Activated CD4-positive, alpha-beta T cell treated with anti-CD3 and anti-CD28 coated beads, Interleukin-2, amount 50 U/mL, for 48 hours (primary cell): ENCODE measurements at regions not wholly inside any gene's neighbourhood (a gene's known extent, or its start where the extent isn't known, plus 50 kb on each side); places are given as distances from the start of the nearest gene placed in this dataset.
"Not testable (repeated sequence)": the region's sequence is repeated elsewhere in the genome, so short reads cannot be mapped to it uniquely, and the experiment has no call there.

ENCODE experiments used
- DNase-seq, 2 experiments: peaks; one replicate each; pipeline ENCODE4 v3.0.0-alpha.2; 2020

DNA sequence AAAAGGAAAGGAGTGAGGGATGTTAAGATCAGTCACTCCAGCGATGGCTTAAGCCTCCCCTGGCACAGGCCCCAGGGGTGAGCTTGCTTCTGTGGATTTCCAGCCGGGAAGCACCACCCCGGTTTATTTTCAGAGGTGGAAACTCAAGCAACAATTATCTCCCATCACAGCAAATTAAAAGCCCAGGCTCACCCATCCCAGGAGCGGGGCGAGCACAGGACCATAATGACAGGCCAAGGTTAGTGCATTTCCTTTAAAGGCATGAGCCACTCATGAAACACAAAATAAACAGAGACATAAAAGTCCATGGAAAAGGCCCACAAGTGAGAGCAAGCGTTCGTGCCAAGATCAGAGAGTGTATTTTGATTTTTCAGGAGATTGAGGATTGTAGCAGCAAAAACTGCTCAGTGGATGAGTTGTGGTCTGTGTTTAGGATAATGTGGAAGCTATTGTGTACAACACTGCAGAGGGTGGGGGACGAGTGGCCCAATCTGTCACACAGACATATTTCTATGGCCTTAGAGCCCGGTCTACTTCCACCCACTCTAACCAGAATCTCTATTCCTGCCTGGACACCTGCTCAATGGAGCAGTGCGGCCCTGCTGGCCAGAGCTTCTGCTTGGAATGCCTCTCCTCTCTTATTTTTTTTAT lies 111.4 kb upstream of the CDC42EP3 start:
- DNase-seq: no peak

DNA sequence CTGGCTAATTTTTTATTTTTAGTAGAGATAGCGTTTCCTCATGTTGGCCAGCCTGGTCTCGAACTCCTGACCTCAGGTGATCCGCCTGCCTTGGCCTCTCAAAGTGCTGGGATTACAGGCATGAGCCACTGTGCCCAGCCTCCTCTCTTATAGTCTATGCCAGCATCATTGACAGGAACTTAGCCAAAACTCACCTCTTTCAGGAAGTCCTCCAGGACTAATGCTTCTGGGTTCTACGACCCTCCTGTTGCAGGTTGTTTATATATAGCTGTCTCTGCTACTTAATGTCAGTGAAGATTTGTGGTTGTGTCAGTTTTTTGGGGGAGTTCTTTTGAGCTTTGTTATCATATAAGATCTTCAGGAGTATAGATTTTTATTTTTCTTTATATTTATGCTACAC lies 112.1 kb upstream of the CDC42EP3 start:
- DNase-seq: no peak

DNA sequence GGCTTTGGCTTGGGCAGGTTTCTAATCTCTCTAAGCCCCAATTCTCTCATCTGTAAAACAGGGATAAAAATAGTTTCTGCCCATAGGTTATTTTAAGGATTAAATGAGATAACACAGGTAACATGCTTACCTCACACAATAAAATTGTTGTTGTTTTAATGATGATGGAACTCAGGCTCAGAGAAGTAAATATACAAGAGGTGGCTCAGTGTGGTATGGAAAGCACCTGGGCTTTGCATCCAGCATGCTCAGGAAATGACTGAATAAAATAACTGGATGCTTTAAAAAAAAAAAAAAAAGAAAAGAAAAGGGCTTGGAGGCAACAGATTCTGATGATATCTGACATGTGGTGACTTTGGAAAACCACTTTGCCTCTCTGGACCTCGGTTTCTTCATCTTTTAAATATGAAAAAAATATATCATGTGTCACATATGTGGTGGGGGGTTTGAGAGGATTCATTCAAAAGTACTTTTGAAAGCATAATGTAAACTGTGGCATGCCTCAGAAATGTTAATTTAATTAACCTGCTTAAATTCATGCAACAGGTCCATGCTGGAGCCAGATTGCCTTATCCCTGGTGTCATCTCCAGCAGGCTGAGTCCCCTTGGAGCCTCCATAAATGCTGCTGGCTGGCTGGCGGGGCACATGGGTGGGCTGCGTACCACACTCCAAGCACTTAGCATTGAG lies 112.8 kb upstream of the CDC42EP3 start:
- DNase-seq: no peak

DNA sequence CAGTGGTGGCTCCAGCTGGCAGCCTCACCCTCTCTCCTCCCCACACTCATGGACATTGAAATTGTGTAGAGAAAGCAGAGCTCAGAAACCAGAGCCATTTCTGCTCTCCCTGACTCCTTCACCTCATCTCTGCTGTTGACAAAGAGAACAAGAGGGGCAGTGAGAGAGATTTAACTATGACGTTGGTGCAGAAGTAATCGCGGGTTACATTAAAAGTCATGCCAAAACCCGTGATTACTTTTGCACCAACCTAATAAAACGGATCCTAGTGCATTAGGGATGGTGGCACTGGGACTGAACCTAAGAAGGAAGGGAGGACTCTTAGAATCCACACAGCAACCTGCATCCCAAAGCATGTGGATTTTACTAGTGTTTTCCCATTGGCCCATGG lies 113.3 kb upstream of the CDC42EP3 start:
- no peak for DNase-seq

DNA sequence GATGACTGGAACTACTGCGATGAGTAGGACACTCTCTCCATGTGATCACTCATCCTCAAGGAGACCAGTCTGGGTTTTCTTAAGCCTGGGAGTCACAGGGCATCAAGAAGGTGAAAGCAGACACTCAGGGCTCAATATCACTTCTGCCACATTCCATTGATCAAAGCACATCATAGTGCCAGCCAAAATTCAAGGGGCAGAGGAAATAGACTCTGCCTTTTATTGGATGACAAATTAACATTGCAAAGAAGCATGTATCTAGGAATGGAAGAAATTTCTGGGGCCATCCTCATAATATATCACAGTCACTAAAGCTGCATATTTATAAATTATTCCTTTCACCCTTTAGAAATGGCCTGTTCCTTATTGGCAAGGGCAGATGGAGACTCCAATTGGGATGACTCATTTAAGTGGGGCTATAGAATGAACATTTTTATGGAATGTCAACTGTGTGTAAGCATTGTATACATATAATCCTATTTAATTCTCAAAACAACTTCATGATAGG lies 114.8 kb upstream of the CDC42EP3 start:
- no peak for DNase-seq

DNA sequence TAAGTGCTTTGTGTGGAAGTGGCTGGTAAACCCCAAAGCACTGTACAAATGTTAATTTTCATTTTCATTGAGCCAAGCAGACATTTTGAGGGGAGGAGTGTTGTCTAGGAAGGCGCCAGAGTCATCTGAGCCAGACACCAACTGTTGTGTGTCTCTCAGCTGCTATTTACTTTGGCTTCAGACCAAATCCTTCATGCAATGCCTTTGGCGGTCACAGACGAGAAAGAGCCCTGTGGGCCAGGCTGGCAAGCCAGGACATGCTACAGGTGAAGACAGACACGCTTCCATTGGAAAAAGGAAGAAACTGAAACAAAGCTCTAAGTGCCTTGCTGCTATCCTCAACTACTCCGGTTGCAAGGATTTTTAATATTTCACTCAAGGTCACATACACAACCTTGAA lies 115.4 kb upstream of the CDC42EP3 start:
- DNase-seq: no peak

DNA sequence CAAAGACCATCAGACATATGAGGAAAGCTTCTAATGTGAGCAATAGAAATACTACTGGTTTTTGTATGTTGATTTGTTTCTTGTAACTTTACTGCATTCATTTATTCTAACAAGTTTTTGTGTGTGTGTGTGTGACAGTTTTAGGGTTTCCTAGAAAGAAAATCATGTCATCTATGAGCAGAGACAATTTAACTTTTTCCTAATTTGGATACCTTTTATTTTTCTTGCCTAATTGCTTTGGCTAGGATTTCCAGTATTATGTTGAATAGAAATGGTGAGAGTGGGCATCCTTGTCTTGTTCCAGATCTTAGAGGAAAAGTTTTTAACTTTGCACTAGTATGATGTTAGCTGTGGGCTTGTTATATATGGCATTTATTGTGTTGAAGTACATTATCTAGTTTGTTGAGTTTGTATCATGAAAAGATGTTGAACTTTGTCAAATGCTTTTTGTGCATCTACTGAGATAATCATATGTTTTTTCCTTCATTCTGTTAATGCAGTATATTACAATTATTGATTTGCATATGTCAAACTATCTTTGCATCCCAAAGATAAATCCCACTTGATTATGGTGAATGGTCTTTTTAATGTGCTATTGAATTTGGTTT lies 117.3 kb upstream of the CDC42EP3 start:
- no peak for DNase-seq

DNA sequence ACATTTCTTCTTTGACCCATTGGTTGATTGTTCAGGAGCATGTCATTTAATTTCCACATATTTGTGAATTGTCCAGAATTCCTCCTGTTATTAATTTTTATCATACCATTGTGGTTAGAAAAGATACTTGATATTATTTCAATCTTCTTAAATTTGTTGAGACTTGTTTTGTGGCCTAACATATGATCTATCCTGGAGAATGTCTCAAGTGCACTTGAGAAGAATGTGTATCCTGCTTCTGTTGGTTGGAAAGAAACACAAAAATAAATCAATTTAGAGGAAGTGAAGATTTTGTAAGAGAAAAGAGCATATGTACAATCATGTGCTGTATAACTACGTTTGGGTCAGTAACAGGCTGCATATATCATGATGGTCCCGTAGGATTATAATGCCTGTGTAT lies 118.6 kb upstream of the CDC42EP3 start:
- no peak for DNase-seq

DNA sequence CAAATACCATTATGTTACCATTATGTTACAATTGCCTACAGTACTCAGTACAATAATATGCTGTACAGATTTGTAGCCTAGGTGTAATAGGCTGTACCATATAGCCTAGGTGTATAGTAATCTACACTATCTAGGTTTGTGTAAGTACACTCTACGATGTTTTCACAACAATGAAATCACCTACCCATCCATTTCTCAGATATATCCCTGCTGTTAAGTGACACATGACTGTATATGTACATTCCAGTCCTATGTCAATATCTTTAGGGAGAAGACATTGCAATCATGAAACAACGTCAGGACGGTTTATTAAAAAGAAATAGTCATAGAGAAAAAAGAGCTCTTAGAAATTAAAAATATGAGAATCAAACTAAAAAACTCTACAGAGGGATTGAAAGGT lies 119.0 kb upstream of the CDC42EP3 start:
- no peak for DNase-seq

DNA sequence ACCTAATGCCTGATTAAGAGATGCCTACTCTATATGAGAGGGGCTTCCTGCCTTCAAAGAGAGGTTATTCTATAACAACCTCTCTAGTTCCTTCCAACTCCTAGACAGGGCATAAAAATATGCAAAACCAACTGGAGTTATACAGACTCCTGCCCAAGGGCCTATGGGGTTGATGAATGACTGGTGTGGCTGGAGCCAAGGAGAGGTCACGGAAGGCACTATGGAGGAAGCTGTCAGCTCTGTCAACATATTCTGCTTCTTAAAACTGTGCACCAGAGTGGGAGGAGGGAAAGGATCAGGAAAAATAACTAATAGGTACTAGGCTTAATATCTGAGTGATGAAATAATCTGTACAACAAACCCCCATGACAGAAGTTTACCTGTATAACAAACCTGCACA lies 120.9 kb upstream of the CDC42EP3 start:
- DNase-seq: no peak

DNA sequence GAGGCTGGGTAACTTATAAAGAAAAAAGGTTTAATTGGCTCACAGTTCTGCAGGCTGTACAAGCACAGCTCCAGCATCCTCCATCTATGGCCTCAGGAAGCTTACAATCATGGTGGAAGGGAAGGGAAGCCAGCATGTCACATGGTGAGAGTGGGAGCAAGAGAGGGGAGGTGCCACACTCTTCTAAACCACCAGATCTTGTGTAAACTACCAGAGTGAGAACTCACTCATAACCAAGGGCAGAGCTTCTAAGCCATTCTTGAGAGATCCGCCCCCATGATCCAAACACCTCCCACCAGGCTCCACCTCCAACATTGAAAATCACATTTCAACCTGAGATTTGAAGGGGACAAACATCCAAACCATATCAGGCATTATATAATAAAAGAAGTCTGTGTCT lies 121.6 kb upstream of the CDC42EP3 start:
- no peak for DNase-seq

DNA sequence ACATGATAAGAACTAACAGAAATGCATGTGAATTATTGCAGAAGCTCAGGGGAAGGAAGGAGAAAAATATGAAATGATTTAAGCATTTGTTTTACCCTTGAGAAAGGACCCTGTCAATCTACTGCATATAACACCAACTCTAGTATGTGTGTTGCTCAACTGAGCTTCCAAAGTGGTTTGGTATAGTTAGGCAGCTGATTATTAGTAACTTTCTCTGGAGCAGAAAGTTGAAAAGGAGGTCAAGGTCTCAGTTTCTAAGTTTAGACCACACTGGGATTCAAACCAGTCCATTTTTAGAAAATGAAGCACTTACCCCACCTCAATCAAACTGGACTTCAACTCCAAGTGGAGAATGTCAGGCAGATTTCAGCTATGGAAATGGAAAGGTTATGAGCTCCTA lies 123.3 kb upstream of the CDC42EP3 start:
- no peak for DNase-seq

DNA sequence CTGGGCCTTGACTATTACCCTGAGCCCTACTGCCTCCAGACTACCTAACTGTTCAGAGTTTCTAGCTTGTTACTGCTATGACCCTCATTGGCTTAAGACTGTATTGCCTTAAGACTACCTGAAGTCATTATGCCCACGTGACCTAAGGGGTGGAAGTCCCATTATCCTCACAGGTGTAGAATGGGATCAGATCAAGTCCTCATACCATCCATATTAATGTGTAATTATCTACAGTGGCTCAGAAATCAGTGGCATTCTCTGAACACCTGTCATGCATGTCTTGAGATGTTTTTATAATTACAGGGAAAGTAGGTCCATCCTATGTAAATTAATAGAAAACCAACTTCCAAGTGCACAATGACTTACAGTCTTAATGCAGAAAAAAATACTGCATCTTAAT lies 124.0 kb upstream of the CDC42EP3 start:
- DNase-seq: no peak

DNA sequence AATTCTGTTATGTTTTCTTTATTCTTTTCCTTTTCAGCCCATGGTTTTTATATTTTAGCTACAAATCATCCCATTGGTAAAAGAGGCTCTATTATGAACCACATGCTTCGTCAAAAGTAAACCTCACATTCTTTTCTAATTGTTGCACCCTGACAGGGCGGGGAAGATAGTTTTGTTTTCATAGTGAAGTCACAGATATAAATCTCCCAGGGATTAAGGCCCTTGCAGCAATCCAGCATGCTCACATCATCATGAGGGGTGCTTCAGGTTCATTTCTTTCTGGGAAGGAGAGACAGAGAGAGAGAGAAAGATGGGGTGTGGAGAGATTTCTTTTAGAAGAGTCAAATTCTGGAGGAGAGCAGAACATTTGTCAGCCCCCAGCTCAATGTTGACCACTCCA lies 124.5 kb upstream of the CDC42EP3 start:
- no peak for DNase-seq

DNA sequence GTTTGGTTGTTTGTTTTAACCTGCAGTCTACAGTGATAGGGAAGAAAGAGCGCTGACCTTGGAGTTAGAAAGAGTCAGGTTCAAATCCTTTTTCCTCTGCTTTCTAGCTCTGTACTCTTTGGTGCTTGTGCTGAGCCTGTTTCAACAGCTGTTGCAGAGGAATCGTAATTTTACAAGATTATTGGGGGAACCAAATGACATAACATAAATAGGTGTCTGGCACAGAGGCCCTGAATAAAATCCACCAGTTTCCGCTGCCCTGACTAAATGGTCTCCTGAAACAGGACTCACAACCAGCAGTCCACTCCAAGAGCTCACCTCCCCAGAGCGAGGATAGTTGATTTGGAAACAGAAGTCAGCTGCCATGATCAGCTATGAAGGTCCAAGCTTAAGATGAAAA lies 125.0 kb upstream of the CDC42EP3 start:
- DNase-seq: no peak

DNA sequence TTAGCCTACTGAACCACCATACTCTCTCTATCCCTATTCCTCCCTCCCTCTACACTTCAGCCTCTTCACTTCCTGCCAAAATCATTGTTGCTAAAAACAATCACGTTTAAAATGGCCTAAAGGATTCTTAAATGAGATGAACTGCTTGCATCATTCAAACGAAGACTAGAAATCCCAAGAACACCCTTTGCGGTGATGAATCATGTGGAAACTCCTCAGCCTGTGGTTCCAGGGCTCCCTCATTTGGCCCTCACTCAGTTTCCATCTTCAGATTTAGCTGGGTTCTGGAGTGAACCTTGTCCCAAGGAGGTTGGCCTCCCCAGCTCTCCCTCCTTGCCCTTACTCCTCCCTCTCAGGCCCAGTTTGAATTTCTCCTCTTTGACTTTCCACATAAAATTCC lies 125.6 kb upstream of the CDC42EP3 start:
- DNase-seq: peak in 1 of 2 experiments; percentile 7

DNA sequence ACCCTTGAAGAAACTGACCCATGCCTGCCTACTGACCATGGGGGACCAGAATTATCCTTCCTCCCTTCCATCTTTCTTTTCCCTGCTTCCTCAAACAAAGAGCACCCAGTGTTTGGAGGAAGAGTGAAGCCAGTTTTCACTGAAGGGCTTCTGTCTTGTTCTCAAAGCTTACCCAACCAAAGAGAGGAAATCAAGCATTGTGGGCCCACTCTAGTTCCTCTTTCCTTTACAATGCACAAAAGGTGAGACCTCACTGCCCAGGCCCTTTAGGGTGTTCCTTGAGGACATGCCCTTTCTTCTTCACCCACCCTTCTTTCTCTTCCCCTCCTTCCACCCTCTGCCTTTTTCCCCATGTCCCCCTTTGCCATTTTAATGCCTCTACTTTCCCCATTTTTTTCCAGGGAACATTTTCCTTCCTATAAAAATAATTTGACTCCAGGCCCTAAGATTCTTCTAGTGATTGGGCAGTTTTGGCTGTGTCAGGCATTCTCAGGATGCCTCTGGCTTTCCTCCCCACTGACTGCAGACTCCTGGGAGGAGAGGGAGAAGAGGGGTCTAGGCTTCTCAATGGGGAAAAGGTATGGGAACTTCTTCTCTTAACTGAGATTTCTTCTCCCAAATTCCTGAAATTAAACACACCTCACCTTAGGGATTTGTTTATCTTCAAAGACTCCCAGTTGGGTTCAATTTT lies 126.6 kb upstream of the RMDN2 start:
- DNase-seq: no peak

DNA sequence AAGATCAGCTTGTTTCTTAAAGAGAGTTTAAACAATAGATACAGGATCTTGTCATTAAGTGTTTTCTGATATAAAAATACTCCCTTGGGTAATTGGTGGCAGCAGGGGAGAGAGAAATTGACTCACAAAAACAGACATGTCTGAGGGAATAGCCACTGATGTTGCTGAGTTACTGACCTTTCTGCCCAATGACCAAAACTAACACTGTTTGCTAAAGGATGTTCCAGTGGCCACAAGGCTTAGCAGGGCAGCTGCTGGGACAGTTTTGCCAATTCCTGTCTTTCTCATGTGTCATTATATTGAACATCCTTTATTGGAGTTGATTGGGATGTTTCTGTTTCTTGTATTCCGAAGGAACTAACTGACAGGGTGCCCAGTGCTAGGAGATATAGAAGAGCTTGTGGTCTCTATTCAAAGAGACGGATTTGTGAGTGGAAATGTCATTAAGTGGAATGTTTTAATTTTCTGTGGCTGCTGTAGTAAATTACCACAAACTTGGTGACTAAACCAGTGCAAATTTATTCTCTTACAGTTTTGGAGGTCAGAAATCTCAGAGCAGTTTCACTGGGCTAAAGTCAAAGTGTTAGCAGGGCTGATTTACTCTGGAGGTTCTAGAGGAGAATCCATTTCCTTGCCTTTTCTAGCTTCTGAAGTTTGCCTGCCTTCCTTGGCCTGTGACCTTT lies 124.8 kb upstream of the RMDN2 start:
- DNase-seq: no peak

DNA sequence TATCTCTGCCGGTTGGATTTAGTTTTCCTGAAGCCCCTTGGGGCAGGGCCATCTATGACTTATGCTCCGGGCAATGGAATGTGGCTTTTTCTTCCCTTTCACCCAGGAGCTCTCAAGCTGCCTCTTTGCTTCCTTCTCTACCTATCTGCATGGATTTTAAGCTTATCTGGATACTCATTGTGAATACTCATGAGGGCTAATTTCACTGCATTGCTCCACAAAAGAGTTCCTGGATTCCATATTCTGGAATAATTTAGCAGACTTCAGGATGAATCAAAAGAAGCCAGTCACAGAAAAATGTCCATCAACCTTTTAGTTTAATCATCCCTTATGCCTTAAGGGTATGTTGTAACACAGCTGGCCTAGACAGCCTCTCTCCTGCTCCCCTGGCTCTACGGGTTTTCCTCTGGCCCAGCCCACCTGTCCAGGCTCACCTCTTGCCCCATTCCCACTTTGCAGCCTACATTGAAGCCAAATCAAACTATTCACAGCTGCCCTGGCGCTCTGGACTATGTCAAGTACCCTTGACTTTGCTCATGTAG lies 122.8 kb upstream of the RMDN2 start:
- DNase-seq: no peak

DNA sequence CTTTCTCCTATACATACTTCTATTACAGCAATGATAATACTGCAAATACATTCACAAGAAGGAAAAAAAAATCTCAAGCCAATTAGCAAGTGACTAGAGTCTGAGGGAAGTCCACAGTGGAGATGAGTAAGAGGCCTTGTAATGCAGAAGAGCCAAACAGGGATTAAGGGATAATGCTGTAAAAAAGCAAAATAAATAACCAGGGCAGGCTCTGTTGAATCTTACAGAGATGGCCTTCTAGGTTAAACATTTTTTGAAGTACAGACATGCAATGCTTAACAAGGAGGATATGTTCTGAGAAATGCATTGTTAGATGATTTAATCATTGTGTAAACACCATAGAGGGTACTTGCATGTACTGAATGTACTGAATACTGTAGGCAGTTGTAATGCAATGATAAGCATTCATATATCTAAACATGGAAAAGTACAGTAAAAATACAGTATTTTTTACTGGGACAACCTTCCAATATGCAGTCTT lies 122.1 kb upstream of the RMDN2 start:
- DNase-seq: no peak

DNA sequence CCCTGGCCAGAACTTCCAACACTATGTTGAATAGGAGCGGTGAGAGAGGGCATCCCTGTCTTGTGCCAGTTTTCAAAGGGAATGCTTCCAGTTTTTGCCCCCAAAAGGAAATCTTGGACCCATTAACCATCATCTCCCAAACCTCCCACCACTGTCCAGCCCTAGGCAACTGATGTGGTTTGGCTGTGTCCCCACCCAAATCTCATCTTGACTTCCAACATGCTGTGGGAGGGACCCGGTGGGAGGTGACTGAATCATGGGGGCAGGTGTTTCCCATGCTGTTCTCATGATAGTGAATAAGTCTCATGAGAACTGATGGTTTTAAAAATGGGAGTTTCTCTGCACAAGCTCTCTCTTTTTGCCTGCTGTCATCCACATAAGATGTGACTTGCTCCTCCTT lies 119.1 kb upstream of the RMDN2 start:
- not testable (repeated sequence) for DNase-seq

DNA sequence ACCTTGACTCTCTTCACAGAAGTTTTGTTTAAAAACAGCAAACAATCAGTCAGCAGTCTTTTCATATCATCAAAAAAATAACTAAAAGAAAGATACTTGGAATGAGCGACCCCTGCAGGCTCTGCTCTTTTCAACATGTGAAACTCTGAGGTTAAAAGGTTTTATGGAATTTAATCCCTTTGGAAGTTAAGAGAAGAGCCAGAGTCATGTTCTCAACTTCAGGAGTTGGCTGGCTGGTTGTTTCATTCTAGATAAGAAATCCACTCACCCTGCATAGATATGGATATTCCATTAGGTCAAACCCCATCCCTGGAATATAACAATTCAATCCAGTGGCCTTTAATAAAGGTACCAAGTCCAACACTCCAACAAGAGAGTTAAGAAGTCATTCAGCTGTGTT lies 115.6 kb upstream of the RMDN2 start:
- peak in 1 of 2 experiments; percentile 20 for DNase-seq
